Inferior parietal cortex (tissue), 1 donor: ENCODE measurements at regions not wholly inside any gene's neighbourhood (a gene's known extent, or its start where the extent isn't known, plus 50 kb on each side); places are given as distances from the start of the nearest gene placed in this dataset.
"Not testable (repeated sequence)": the region's sequence is repeated elsewhere in the genome, so short reads cannot be mapped to it uniquely, and the experiment has no call there.

ENCODE experiments used
- DNase-seq: peaks from one replicate; pipeline ENCODE4 v3.0.0-alpha.2; 2016; ENCODE audit errors: extremely low spot score

DNA sequence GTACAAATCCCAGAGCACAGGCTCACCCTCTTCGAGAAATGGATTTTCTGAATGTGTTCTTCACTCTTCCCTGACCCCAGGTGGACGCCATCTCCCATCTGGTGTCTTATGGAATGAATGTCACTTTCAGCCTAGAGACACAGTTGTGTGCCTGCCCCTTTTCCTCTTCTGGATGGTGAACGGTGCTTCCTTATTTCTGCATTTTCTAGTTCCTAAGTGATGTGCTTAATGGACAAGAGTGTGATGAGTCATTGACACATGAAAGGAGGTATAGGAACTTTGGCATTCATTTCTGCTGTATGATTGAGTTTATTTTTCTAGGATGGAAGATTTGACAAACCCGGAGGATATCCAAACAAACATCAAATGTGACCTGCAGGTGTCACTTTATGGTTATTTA lies 114.9 kb upstream of the PTPN20 start:
- DNase-seq, result not testable (repeated sequence)

DNA sequence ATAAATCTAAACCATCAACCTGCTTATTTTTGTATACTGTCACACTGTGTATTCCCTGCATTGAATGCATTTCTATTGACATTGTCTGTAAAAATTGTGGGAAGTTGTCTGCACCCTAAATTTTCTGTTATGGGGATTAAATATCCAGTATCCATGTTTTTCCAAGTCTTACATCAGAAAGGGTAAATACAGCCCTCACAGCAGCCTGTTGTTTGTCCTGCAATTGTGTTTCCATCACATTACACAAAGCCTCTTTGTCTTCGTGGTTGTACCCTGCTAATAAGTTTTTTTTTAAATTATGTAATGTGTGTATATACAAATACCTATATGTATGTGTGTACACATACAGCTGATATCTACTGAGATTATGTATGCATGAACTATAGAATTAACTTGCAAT lies 109.2 kb upstream of the PTPN20 start:
- not testable (repeated sequence) for DNase-seq

DNA sequence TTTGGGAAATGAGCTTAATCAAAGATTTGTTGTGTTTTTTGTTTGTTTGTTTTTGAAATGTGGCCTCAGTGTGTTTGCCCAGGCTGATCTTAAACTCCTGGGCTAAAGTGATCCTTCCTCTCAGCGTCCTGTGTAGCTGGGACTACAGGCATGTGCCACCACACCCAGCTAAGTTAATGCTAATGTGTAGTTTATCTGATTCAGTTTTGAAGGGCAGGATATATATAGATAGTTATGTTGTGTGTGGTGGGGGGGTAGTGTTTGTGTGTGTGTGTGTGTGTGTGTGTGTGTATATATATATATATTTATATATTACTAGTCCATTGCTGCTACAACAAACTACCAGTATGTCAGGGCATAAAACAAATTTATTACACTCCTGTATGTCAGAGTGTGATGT lies 108.1 kb upstream of the PTPN20 start:
- not testable (repeated sequence) for DNase-seq

DNA sequence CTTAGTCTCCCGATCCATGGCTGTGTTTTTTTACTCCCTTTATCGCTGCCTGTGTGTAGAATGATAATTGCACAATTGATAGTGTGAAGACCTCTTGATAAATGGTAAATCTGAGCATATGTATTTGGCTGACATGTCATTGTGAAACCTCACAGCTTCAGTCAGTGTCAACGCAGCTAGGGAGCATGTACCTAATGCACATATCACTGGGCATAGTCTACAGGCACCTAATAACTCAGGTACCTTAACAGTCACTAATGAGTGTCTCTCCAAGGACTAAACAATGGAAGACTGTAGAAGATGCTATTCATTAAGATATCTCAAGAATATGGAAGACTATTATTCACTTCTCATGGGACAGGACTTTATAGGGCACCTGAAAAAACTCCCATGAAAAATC lies 101.0 kb upstream of the PTPN20 start:
- not testable (repeated sequence) for DNase-seq

DNA sequence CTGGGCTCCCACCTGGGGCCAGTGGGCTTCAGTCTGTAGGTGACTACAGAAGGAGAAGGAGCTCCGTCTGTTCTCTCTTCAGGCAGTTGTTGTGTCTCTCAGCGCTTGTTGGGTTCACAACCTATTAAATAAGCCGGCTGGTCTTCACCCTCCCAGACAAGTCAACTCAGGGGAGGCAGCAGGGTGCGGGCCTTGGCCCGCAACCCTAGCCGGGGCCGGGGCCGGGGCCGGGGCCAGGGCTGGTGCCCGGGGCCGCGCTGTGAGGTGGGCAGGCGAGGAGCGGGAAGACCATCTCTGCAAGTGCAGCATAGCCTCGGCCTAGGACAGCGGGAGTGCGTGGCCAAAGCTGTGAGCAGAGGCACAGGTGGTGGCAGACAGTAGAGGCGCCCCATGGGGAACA lies 95.1 kb upstream of the PTPN20 start:
- not testable (repeated sequence) for DNase-seq

DNA sequence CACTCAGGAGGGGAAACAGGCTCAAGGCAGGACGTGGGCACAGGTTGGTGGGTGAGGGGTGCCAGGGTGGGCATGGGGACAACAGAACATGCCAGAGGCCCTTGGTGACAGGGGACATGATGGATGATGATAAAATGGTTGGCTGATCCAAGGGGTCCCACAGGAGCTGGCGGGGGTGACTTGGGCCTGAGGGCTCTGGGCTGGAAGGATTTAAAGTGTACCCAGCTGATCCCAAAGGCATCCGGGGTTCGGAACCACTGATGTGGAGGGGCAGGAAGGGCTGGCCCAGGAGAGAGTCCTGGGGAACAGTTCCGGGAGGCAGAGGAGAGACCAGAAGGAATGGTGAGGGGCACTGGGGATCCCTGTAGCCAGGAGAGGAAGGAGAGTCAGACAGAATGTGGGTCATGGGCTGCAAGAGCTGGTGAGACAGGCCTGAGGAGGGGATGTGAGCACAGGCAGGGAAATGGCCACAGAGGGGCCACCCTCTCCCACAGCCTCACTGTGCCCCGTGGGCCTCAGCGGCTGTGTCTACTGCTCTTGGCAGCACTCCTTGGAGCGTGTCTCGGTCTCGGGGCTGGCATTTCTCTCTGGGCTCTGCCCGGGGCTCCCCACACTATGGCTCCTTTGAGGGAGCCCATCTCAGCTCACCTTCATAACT lies 70.7 kb upstream of the PTPN20 start:
- DNase-seq, result not testable (repeated sequence)

DNA sequence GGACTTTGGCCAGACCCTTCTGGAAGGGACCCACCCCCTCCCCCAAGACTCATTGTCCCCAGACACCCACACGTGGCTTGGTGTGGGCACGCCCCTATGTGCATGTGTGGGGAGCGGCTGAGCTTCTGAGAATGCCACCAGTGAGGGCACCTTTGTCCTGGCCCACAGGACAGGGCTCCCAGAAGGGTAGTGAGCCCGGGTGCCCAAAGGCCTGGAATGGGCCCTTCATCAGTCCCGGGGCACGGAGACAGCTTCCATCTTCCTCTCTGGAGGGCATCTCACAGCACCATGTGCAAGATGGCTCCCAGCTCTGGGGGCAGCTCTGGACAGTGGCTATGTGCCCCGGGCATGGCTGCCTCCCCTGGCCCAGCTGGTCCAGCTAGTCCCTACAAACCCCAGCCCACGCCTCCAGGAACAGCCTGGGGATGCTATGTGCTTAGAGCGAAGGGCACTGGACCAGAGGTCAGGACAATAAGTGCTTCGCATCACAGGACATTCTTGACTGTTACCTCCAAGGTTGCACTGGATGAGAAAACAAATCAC lies 70.1 kb upstream of the PTPN20 start:
- DNase-seq, result not testable (repeated sequence)

DNA sequence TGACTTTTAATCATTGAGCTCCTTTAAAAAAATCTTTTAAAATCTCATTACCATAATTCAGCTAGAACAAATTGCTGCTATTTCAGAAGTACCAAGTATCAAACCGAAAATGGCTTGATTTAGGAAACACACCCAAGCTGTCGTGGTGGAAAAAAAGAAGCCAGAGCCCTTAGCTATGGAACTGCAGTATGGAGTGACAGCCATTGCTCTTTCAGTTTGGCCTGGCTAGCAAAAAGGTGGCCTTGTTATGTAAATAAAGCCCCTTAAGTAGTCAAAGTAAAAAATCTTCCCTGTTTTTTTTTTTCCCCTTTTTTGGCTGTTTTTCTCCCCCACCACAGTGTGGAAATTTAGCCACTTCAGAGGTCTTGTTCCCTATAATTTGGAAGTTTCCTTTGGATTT lies 66.0 kb upstream of the PTPN20 start:
- DNase-seq, result not testable (repeated sequence)

DNA sequence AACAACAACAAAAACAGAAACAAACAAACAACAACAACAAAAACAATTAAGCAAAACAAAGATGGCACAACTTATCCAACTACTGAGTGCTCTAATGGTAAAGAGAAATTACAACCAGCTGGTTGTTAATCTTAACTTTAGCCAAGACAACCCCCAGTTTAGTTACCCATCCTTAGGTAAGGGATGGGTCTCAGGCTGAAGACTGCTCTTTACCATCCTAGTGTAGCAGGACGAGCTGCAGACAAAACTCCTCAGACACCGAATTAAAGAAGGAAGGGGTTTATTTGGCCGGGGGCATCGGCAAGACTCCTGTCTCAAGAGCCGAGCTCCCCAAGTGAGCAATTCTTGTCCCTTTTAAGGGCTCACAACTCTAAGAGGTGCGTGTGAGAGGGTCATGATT lies 65.6 kb upstream of the PTPN20 start:
- not testable (repeated sequence) for DNase-seq

DNA sequence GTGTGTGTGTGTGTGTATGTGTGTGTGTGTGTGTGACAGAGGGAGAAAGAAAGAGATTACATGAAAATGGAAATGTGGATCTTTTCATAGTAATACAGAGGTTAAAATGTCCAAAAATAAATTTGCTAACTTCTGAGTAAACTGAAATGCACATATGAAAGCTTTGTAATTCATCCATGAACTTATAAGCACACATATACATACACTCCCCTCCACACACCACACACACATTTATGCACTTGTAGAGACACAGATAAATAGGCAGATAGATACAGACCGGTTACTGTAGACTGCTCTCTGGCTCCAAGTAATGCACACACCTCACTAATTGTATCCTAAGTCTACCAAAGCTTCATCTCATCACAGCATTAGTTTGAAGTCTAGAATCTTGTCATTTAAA lies 50.5 kb upstream of the PTPN20 start:
- DNase-seq, result not testable (repeated sequence)
